Suprapubic skin (tissue), 4 donors: ENCODE measurements at regions not wholly inside any gene's neighbourhood (a gene's known extent, or its start where the extent isn't known, plus 50 kb on each side); places are given as distances from the start of the nearest gene placed in this dataset.

Experiments
- DNase-seq, 2 donors: peaks; one replicate each; pipeline ENCODE4 v3.0.0-alpha.2; 2019; ENCODE audit warnings: low spot score in 2 of 2
- H3K27ac ChIP-seq: fragments of 200-600 bp; sonication (generic); one replicate; pipeline ENCODE4 v1.5.1; 2019
- H3K27me3 ChIP-seq: fragments of 200-600 bp; sonication (generic); one replicate; pipeline ENCODE4 v1.5.1; 2019
- H3K36me3 ChIP-seq: fragments of 200-600 bp; sonication (generic); one replicate; pipeline ENCODE4 v1.5.1; 2019
- H3K4me1 ChIP-seq: fragments of 200-600 bp; sonication (generic); one replicate; pipeline ENCODE4 v1.5.1; 2019
- H3K4me3 ChIP-seq: fragments of 200-600 bp; sonication (generic); one replicate; pipeline ENCODE4 v1.5.1; 2019; ENCODE audit warnings: mild to moderate bottlenecking
- H3K9me3 ChIP-seq: fragments of 200-600 bp; sonication (generic); one replicate; pipeline ENCODE4 v1.5.1; 2019
- EP300 ChIP-seq: sonication (generic); formaldehyde crosslinking; IDR thresholded peaks from one replicate; pipeline ENCODE4 v1.6.1; 2017; ENCODE audit warnings: antibody characterized with exemption
- POLR2A ChIP-seq, 2 donors: fragments of 450-650 bp; IDR thresholded peaks; one replicate each; pipeline ENCODE4 v1.6.1; 2017; ENCODE audit warnings: antibody characterized with exemption in 2 of 2, mild to moderate bottlenecking in 2 of 2, moderate library complexity in 2 of 2
- POLR2AphosphoS5 ChIP-seq, 3 donors: sonication (generic); formaldehyde crosslinking; IDR thresholded peaks; one replicate each; pipeline ENCODE4 v1.6.1; 2017; ENCODE audit warnings: antibody characterized with exemption in 3 of 3
- WGBS: methylation state at CpG from one replicate; pipeline ENCODE4 v1.1.5; 2018; 5-methylcytosine and 5-hydroxymethylcytosine counted together
- TF ChIP-seq, protein P1 (sequence below), 2 donors: fragments of 200-600 bp in 1 of 2; fragments of 450-650 bp in 1 of 2; sonication (generic) in 1 of 2; IDR thresholded peaks; one replicate each; pipeline ENCODE4 v1.5.1; 2016 to 2019; ENCODE audit warnings: antibody characterized with exemption in 2 of 2, mild to moderate bottlenecking in 1 of 2, moderate library complexity in 1 of 2

DNA sequence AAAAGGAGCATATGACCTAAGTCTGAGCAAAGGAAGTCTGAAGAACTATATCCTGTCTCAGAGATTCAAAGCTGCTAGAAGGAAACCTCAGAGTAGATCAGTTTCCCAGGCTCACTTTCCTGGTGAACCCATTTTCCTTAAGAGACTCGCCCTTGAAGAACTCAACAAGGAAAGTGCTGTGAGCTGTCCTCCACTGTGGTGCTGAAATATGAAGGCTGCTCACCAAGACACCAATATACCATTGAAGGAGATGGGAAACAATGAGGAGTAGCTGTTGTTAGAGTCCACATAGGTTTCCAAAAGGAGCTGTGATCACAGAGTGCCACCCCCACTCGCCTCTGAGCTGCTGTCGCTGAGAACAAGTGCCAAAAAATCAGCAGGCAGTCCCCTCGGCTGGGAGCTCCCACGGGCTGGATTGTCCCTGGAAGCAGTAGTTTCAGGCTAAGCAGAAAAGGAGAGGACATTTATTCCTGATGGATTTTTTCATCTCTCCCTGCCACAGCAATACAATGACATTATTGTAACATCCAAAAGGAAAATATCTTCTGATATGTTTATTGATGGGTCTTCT lies 282.1 kb downstream of the RPS29 start:
- Histone ChIP-seq H3K4me1 (no peaks in the 10 kb centered on the region), H3K27ac (no peak overlapping the region), H3K36me3 (no peaks in the 10 kb centered on the region), H3K4me3 (no peak overlapping the region), H3K27me3 (no peaks in the 10 kb centered on the region), H3K9me3 (no peaks in the 10 kb centered on the region)
- TF ChIP-seq, protein P1, sequence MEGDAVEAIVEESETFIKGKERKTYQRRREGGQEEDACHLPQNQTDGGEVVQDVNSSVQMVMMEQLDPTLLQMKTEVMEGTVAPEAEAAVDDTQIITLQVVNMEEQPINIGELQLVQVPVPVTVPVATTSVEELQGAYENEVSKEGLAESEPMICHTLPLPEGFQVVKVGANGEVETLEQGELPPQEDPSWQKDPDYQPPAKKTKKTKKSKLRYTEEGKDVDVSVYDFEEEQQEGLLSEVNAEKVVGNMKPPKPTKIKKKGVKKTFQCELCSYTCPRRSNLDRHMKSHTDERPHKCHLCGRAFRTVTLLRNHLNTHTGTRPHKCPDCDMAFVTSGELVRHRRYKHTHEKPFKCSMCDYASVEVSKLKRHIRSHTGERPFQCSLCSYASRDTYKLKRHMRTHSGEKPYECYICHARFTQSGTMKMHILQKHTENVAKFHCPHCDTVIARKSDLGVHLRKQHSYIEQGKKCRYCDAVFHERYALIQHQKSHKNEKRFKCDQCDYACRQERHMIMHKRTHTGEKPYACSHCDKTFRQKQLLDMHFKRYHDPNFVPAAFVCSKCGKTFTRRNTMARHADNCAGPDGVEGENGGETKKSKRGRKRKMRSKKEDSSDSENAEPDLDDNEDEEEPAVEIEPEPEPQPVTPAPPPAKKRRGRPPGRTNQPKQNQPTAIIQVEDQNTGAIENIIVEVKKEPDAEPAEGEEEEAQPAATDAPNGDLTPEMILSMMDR (IDR thresholded peaks at IDR 0.05), result no peak
- no peak for TF ChIP-seq EP300
- no peak for TF ChIP-seq POLR2A (IDR thresholded peaks at IDR 0.05)
- no peak for TF ChIP-seq POLR2AphosphoS5 (IDR thresholded peaks at IDR 0.05)
- DNase-seq, result no peak
- 24% methylated on average over 5 of the region's 5 CpGs for WGBS

DNA sequence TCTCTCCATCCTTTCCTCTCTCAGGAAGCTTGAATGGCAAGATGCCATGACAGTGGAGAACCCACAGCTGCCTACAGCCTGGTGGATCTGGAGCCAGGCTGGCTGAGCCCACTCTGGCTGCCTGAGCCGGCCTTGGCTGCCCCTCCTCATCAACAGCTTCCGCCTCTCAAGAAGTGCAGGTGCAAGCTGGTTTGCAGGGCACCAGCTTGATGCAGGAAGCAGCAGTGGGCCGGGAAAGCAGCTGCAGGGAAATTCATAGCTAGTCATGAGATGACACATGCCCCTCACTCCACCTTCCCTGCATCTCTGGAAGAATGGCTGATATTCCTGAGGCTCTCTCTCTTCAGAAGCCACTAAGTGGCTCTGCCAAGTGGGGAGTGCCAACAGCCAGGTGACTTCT lies 289.1 kb downstream of the RPS29 start:
- TF ChIP-seq, protein P1 (IDR thresholded peaks at IDR 0.05), result no peak
- TF ChIP-seq POLR2A (IDR thresholded peaks at IDR 0.05), result no peak
- no peak for TF ChIP-seq EP300
- TF ChIP-seq POLR2AphosphoS5 (IDR thresholded peaks at IDR 0.05), result no peak
- Histone ChIP-seq H3K9me3 (no peaks in the 10 kb centered on the region), H3K27me3 (no peaks in the 10 kb centered on the region), H3K4me1 (no peaks in the 10 kb centered on the region), H3K4me3 (no peak overlapping the region), H3K27ac (no peak overlapping the region), H3K36me3 (no peaks in the 10 kb centered on the region)
- WGBS, result 90% methylated on average over 2 of the region's 3 CpGs
- no peak for DNase-seq

DNA sequence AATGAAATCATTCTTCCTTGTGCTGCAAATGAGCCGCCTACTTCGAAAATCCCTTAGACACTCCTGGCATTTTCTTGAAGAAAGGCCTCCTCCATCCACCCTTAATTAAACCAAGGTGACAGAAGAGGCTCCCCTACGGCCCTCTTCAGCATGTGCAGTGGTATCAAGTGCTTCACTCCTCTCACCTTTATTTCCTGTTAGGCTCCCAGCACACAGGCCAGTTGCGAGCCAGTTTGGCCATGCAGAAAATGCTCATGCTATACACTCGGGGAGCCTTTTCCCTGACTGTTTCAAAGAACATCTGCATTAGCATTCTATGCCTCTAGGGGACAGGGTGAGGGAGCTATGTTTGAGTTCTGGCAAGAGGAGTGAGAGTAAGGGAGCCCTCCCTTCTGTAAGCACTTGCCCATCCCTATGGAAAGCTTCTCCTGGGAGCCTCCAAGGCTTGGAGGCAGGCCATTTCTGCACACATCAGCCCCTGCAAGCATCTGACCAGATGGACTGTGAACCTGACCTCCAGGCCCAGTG lies 291.5 kb downstream of the RPS29 start:
- Histone ChIP-seq H3K4me1 (no peaks in the 10 kb centered on the region), H3K4me3 (no peak overlapping the region), H3K27me3 (no peaks in the 10 kb centered on the region), H3K27ac (no peak overlapping the region), H3K9me3 (no peaks in the 10 kb centered on the region), H3K36me3 (no peaks in the 10 kb centered on the region)
- no peak for TF ChIP-seq EP300
- no peak for TF ChIP-seq POLR2A (IDR thresholded peaks at IDR 0.05)
- TF ChIP-seq, protein P1 (IDR thresholded peaks at IDR 0.05), result no peak
- no peak for TF ChIP-seq POLR2AphosphoS5 (IDR thresholded peaks at IDR 0.05)
- WGBS, result 53% methylated on average over 5 of the region's 5 CpGs
- DNase-seq, result no peak

DNA sequence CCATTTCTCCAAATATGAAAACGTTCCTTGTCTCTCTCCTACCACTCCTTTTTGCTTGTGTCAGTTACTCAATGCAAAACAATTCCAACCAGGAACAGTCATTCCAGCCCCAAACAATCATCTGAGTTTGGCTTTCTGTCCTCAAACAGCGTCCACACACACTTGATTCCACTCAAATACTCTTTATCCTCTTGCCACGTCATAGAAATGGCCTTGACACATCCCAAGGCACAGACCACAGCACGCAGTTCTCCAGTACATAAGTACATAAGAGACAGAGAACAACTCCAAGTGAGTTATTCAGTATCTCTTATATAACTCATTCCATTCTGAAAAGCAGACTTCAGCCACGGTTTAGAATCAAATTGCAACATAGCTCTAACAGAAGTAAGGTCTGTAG lies 299.2 kb downstream of the RPS29 start:
- H3K4me3 ChIP-seq, result no peak overlapping the region
- no peak overlapping the region for H3K27ac ChIP-seq
- H3K27me3 ChIP-seq, result no peaks in the 10 kb centered on the region
- TF ChIP-seq POLR2A (IDR thresholded peaks at IDR 0.05), result no peak
- no peak for TF ChIP-seq EP300
- TF ChIP-seq POLR2AphosphoS5 (IDR thresholded peaks at IDR 0.05), result no peak
- TF ChIP-seq, protein P1 (IDR thresholded peaks at IDR 0.05), result no peak
- H3K36me3 ChIP-seq, result no peaks in the 10 kb centered on the region
- H3K9me3 ChIP-seq, result no peaks in the 10 kb centered on the region
- WGBS, result 61% methylated on average over 5 of the region's 5 CpGs
- DNase-seq, result no peak
- H3K4me1 ChIP-seq, result no peaks in the 10 kb centered on the region

DNA sequence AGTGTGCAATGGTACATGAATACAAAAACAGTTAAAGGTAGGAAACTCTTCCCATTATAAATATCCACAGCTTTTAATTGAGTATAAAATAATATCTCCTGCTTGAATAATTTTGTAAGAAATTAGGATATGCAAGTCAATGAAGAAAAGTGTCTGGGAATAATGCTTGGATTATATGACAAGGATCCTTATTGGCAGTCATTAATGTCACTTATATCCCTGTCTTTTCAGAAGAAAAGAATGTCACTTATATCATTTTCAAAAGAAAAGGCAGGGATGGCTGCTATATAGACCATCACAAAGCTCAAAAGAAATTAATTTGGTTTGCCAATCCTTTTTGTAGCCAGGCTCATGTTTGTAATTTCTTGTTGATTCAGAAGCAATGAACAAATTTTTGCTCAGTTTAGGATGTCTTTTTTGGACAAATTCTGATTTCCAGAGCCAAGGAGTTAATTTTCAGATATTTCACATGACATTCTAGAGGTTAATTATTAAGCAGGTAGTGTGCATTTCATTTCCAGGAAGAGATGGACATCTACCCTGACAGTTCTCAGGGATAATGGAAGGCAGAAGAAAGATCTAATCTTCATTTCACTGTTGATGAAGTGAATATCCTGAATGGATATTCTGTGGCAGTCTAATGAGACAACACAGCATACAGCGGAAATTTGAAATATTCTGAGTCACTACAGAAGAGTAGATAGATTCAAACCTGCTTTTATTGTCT lies 299.8 kb downstream of the RPS29 start:
- 85% methylated on average over 1 of the region's 1 CpG for WGBS
- DNase-seq, result no peak
- Histone ChIP-seq H3K36me3 (no peaks in the 10 kb centered on the region), H3K27me3 (no peaks in the 10 kb centered on the region), H3K4me3 (no peak overlapping the region), H3K9me3 (no peaks in the 10 kb centered on the region), H3K4me1 (no peaks in the 10 kb centered on the region), H3K27ac (no peak overlapping the region)
- no peak for TF ChIP-seq POLR2A (IDR thresholded peaks at IDR 0.05)
- TF ChIP-seq, protein P1 (IDR thresholded peaks at IDR 0.05), result no peak
- no peak for TF ChIP-seq POLR2AphosphoS5 (IDR thresholded peaks at IDR 0.05)
- no peak for TF ChIP-seq EP300
